ENCODE measurements at regions not wholly inside any gene's neighbourhood (a gene's known extent, or its start where the extent isn't known, plus 50 kb on each side); places are given as distances from the start of the nearest gene placed in this dataset.

DNA sequence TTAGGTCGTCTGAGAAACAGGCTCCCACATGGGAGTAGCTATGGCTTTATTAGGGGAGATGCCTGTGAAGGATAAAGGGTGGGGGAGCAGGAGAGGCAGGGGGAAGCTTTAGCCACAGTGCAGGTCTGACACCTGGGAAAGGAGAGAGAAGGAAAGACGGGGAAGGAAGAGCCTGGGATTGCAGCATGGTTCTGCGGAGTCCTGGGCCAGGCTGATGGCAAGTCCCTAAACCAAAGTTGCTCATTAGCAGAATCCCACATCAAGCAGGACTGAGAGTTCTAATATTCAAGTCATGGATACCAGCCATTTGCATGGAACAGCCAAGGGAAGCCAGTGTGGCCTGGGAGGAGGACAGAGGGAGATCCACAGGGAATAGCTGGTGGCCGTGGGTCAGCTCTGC lies 414.8 kb downstream of the RPS24 start:
- no peak for TF ChIP-seq NFRKB (IDR thresholded peaks at IDR 0.05)
- no peak for TF ChIP-seq BHLHE40 (IDR thresholded peaks at IDR 0.05; ENCODE audit: borderline replicate concordance)

Measured in HEK293T (cell line).